HG02870 (cell line): ENCODE measurements at regions not wholly inside any gene's neighbourhood (a gene's known extent, or its start where the extent isn't known, plus 50 kb on each side); places are given as distances from the start of the nearest gene placed in this dataset.

Experiments
- ATAC-seq: cut with Tn5 transposase; IDR thresholded peaks from one replicate; pipeline ENCODE4 v1.9.1; 2021; ENCODE audit warnings: mild to moderate bottlenecking, moderate library complexity; ENCODE audit not compliant: unreplicated experiment

GRCh38 chr13:109381546-109382180 lies 404.7 kb downstream of the IRS2 start:
- no peak for ATAC-seq

GRCh38 chr13:109380457-109380856 lies 405.9 kb downstream of the IRS2 start:
- no peak for ATAC-seq

- no peak for ATAC-seq
These were observed 406.5 kb downstream of the IRS2 start for GRCh38 chr13:109379930-109380329.

GRCh38 chr13:109376936-109377335 lies 409.4 kb downstream of the IRS2 start:
- ATAC-seq = no peak

GRCh38 chr13:109374609-109375200 lies 411.7 kb downstream of the IRS2 start:
- ATAC-seq = no peak

- no peak for ATAC-seq
These were observed 413.7 kb downstream of the IRS2 start for GRCh38 chr13:109372666-109373065.

- ATAC-seq = no peak
These were observed 415.3 kb downstream of the IRS2 start for GRCh38 chr13:109371066-109371465.

GRCh38 chr13:109370496-109370895 lies 415.9 kb downstream of the IRS2 start:
- ATAC-seq = no peak

- ATAC-seq = no peak
These were observed 416.9 kb downstream of the IRS2 start for GRCh38 chr13:109369353-109370052.

GRCh38 chr13:109368230-109368629 lies 418.2 kb downstream of the IRS2 start:
- ATAC-seq = no peak

GRCh38 chr13:109366525-109366924 lies 419.9 kb downstream of the IRS2 start:
- ATAC-seq = no peak

GRCh38 chr13:109363431-109363830 lies 423.0 kb downstream of the IRS2 start:
- ATAC-seq = no peak

- ATAC-seq = no peak
These were observed 423.8 kb downstream of the IRS2 start for GRCh38 chr13:109362616-109363015.

- ATAC-seq = no peak
These were observed 424.7 kb downstream of the IRS2 start for GRCh38 chr13:109361562-109362289.

GRCh38 chr13:109357751-109358471 lies 428.5 kb downstream of the IRS2 start:
- ATAC-seq = no peak

GRCh38 chr13:109355875-109356434 lies 430.4 kb downstream of the IRS2 start:
- no peak for ATAC-seq

- ATAC-seq = no peak
These were observed 431.2 kb downstream of the IRS2 start for GRCh38 chr13:109355166-109355565.

GRCh38 chr13:109351236-109351635 lies 435.1 kb downstream of the IRS2 start:
- no peak for ATAC-seq

- no peak for ATAC-seq
These were observed 437.7 kb downstream of the IRS2 start for GRCh38 chr13:109348519-109349258.

GRCh38 chr13:109346060-109346459 lies 440.3 kb downstream of the IRS2 start:
- no peak for ATAC-seq
